ENCODE measurements at regions not wholly inside any gene's neighbourhood (a gene's known extent, or its start where the extent isn't known, plus 50 kb on each side); places are given as distances from the start of the nearest gene placed in this dataset.

DNA sequence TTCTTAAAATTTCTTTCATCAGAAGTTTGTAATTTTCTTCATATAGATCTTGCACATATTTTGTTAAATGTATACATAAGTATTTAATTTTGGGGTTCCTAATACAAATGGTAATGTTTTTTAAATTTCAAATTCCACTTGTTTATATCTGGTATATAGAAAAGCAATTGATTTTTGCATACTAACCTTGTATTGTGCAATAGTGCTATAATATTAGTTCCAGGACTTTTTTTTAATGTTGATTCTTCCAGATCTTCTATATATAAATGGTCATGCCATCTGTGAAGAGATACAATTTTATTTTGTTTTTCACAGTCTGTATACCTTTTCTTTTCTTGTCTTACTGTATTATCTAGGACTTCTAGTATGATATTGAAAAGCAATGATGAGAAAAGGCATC is 665.0 kb downstream of the OTOL1 start:
- Histone ChIP-seq H3K9me3 (ENCODE audit: severe bottlenecking) (no peaks in the 10 kb centered on the region), H3K36me3 (ENCODE audit: low read depth) (no peaks in the 10 kb centered on the region), H3K4me3 (ENCODE audit: severe bottlenecking) (no peak overlapping the region), H3K27me3 (ENCODE audit: insufficient read depth, poor library complexity, severe bottlenecking) (no peaks in the 10 kb centered on the region), H3K27ac (ENCODE audit: poor library complexity, severe bottlenecking) (no peak overlapping the region), H3K4me1 (ENCODE audit: insufficient read depth, poor library complexity, severe bottlenecking) (no peaks in the 10 kb centered on the region)
- DNase-seq (ENCODE audit: low spot score) (no peak), ATAC-seq (ENCODE audit: low read depth) (no peak)
- TF ChIP-seq, protein P1, sequence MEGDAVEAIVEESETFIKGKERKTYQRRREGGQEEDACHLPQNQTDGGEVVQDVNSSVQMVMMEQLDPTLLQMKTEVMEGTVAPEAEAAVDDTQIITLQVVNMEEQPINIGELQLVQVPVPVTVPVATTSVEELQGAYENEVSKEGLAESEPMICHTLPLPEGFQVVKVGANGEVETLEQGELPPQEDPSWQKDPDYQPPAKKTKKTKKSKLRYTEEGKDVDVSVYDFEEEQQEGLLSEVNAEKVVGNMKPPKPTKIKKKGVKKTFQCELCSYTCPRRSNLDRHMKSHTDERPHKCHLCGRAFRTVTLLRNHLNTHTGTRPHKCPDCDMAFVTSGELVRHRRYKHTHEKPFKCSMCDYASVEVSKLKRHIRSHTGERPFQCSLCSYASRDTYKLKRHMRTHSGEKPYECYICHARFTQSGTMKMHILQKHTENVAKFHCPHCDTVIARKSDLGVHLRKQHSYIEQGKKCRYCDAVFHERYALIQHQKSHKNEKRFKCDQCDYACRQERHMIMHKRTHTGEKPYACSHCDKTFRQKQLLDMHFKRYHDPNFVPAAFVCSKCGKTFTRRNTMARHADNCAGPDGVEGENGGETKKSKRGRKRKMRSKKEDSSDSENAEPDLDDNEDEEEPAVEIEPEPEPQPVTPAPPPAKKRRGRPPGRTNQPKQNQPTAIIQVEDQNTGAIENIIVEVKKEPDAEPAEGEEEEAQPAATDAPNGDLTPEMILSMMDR (IDR thresholded peaks at IDR 0.05; ENCODE audit: poor library complexity, severe bottlenecking), result no peak

DNA sequence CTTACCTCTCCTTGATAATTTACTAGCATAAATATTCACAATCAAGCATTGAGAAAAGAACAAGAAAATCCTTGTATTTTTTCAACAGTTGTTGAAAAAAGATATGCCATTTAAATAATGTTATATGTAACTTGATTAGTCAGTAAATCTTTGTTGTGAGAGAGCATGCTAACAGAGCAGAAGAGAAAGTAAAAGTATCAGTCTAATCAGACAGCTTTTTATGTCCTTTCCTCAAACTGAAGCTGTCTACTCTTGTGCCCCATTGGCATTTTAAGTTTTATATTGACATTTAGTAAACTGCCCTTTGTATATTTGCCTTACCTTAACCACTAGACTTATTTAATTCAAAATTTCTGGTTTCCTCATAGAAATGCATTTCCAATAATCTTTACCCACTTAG is 668.7 kb downstream of the OTOL1 start:
- no peaks in the 10 kb centered on the region for H3K9me3 ChIP-seq (ENCODE audit: severe bottlenecking)
- DNase-seq (ENCODE audit: low spot score), result no peak
- peaks cover 2% of the 10 kb centered on the region; the same call in 1 of the 2 replicates for H3K36me3 ChIP-seq (ENCODE audit: low read depth)
- no peak for ATAC-seq (ENCODE audit: low read depth)
- no peaks in the 10 kb centered on the region for H3K27me3 ChIP-seq (ENCODE audit: insufficient read depth, poor library complexity, severe bottlenecking)
- TF ChIP-seq, protein P1 (IDR thresholded peaks at IDR 0.05; ENCODE audit: poor library complexity, severe bottlenecking), result no peak
- no peak overlapping the region for H3K4me3 ChIP-seq (ENCODE audit: severe bottlenecking)
- no peaks in the 10 kb centered on the region for H3K4me1 ChIP-seq (ENCODE audit: insufficient read depth, poor library complexity, severe bottlenecking)
- H3K27ac ChIP-seq (ENCODE audit: poor library complexity, severe bottlenecking), result no peak overlapping the region

DNA sequence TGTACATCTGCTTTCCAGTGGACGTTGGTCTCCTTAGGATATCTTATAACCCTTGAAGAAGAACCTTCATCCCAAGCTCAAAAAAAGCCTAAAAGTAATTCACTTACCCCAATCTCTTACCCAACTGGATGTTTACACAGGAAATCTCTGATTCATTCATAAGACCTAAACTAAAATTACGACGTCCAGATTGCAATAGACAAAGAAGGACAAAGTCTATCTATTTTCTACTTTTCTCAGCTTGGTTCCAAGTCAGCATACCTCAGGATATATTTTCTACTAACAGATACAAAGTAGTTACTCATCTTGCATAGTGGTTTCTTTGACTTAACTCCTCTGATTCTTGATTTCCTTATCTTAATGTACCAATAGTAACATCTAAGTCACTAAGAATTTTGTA is 669.9 kb downstream of the OTOL1 start:
- no peak for DNase-seq (ENCODE audit: low spot score)

DNA sequence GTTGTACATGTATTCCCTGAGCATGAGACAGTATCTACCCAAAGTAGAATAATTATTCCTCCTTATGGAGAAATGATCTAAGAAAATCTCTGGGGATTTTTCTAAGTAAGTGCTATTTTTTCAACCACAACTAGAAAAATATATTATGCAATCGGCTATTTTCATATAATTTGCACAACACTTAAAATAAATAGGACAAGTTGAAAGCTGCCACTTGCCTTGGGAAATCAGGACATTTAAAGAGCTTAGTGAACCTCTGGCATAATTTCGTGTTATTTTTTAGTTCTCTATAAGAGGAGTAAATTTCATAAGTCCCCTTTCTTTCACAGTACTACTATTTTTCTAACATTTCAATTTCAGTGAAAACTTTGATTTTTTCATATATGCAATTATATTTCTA is 672.1 kb downstream of the OTOL1 start:
- DNase-seq (ENCODE audit: low spot score) (no peak), ATAC-seq (ENCODE audit: low read depth) (no peak)
- TF ChIP-seq, protein P1 (IDR thresholded peaks at IDR 0.05; ENCODE audit: poor library complexity, severe bottlenecking), result no peak
- no peaks in the 10 kb centered on the region for H3K4me1 ChIP-seq (ENCODE audit: insufficient read depth, poor library complexity, severe bottlenecking)
- H3K36me3 ChIP-seq (ENCODE audit: low read depth), result peaks cover 2% of the 10 kb centered on the region; the same call in 1 of the 2 replicates
- H3K9me3 ChIP-seq (ENCODE audit: severe bottlenecking), result no peaks in the 10 kb centered on the region
- no peaks in the 10 kb centered on the region for H3K27me3 ChIP-seq (ENCODE audit: insufficient read depth, poor library complexity, severe bottlenecking)
- no peak overlapping the region for H3K4me3 ChIP-seq (ENCODE audit: severe bottlenecking)
- H3K27ac ChIP-seq (ENCODE audit: poor library complexity, severe bottlenecking), result no peak overlapping the region

More for the DNA sequence above, 669.9 kb downstream of the OTOL1 start:
- TF ChIP-seq, protein P1 (IDR thresholded peaks at IDR 0.05; ENCODE audit: poor library complexity, severe bottlenecking), result no peak
- Histone ChIP-seq H3K4me1 (ENCODE audit: insufficient read depth, poor library complexity, severe bottlenecking) (no peaks in the 10 kb centered on the region), H3K27ac (ENCODE audit: poor library complexity, severe bottlenecking) (no peak overlapping the region), H3K9me3 (ENCODE audit: severe bottlenecking) (no peaks in the 10 kb centered on the region), H3K27me3 (ENCODE audit: insufficient read depth, poor library complexity, severe bottlenecking) (no peaks in the 10 kb centered on the region), H3K4me3 (ENCODE audit: severe bottlenecking) (no peak overlapping the region), H3K36me3 (ENCODE audit: low read depth) (peaks cover 2% of the 10 kb centered on the region; the same call in 1 of the 2 replicates)
- ATAC-seq (ENCODE audit: low read depth), result no peak

DNA sequence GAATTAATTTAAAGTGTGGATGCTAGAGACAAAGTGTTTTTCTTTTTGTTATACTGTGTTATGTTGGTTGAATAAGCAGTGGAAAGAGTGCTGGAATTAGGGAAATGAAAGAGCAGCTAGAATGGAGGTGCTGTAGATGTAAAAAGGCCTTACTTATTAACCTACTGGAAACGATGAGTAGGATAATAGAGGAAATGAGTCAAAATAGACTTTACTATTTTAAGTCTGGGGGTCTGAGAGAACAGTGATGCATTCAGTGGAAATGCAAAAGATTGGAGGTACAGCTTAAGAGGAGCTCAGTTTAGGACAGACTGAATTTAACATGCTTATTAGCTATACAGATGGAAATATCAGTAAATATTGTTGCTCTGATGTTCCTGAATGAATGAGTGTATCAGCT is 674.0 kb downstream of the OTOL1 start:
- ATAC-seq (ENCODE audit: low read depth) (no peak), DNase-seq (ENCODE audit: low spot score) (no peak)
- TF ChIP-seq, protein P1 (IDR thresholded peaks at IDR 0.05; ENCODE audit: poor library complexity, severe bottlenecking), result no peak
- no peaks in the 10 kb centered on the region for H3K27me3 ChIP-seq (ENCODE audit: insufficient read depth, poor library complexity, severe bottlenecking)
- peaks cover 2% of the 10 kb centered on the region; the same call in 1 of the 2 replicates for H3K36me3 ChIP-seq (ENCODE audit: low read depth)
- no peaks in the 10 kb centered on the region for H3K4me1 ChIP-seq (ENCODE audit: insufficient read depth, poor library complexity, severe bottlenecking)
- no peak overlapping the region for H3K4me3 ChIP-seq (ENCODE audit: severe bottlenecking)
- no peaks in the 10 kb centered on the region for H3K9me3 ChIP-seq (ENCODE audit: severe bottlenecking)
- no peak overlapping the region for H3K27ac ChIP-seq (ENCODE audit: poor library complexity, severe bottlenecking)

Measured in RWPE2 (cell line).